ENCODE measurements at regions not wholly inside any gene's neighbourhood (a gene's known extent, or its start where the extent isn't known, plus 50 kb on each side); places are given as distances from the start of the nearest gene placed in this dataset.

DNA sequence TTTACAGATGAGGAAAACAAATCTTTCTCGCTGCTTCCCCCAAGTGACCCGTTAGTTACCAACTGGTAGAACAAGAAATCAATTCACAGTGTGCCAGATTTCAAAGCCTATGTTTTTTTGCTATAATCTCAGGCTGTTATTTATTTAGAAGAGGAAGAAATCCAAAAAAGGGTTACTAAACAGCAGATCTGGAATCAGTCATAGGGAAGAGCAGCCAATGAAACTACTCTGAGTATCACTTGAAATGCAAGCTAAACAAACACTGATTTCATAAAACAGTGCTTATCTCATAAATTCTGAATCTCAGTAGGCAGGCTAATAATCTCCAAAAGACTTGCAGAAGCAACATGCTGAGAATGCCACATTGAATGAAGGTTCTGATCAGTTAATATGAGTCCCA, 829.5 kb upstream of the ACO1 start:
- SMC1A ChIA-PET (ENCODE audit: uncharacterized antibody, unreplicated experiment): no interaction called here
- no peak for ATAC-seq
- CTCF ChIA-PET: no interaction called here
- no peak overlapping the region for H3K4me2 ChIP-seq (ENCODE audit: control insufficient read depth, insufficient read depth)
- H3K79me2 ChIP-seq (ENCODE audit: control insufficient read depth, insufficient read depth, low read length): no peaks in the 10 kb centered on the region
- TF ChIP-seq ZNF207 (IDR thresholded peaks at IDR 0.05; ENCODE audit: borderline replicate concordance) (no peak), ATF2 (IDR thresholded peaks at IDR 0.05; ENCODE audit: low read length) (no peak), JUNB (IDR thresholded peaks at IDR 0.05) (no peak), POU2F2 (IDR thresholded peaks at IDR 0.05; ENCODE audit: borderline replicate concordance, low read depth, low read length) (no peak), POLR2A (IDR thresholded peaks at IDR 0.05; ENCODE audit: low read depth, low read length) (no peak), BCLAF1 (IDR thresholded peaks at IDR 0.05) (no peak), CEBPB (IDR thresholded peaks at IDR 0.05; ENCODE audit: borderline replicate concordance in 1 of 2, low read depth in 2 of 2, low read length in 2 of 2) (no peak), CBFB (IDR thresholded peaks at IDR 0.05; ENCODE audit: low read depth) (no peak), IRF3 (IDR thresholded peaks at IDR 0.05) (no peak), NR2C2 (IDR thresholded peaks at IDR 0.05; ENCODE audit: borderline replicate concordance, control insufficient read depth, insufficient read length, low read depth) (no peak), CHD2 (IDR thresholded peaks at IDR 0.05; ENCODE audit: borderline replicate concordance, low read depth, low read length) (no peak), USF1 (IDR thresholded peaks at IDR 0.05; ENCODE audit: borderline replicate concordance, extremely low read length, insufficient read depth, low read depth, low read length) (no peak), ETV6 (conservative IDR thresholded peaks at IDR 0.05 in 1 of 2, IDR thresholded peaks at IDR 0.05 in 1 of 2; ENCODE audit: borderline replicate concordance in 1 of 2, low read depth in 1 of 2) (no peak), BACH1 (IDR thresholded peaks at IDR 0.05; ENCODE audit: borderline replicate concordance) (no peak)
- TF ChIP-seq, protein P1, sequence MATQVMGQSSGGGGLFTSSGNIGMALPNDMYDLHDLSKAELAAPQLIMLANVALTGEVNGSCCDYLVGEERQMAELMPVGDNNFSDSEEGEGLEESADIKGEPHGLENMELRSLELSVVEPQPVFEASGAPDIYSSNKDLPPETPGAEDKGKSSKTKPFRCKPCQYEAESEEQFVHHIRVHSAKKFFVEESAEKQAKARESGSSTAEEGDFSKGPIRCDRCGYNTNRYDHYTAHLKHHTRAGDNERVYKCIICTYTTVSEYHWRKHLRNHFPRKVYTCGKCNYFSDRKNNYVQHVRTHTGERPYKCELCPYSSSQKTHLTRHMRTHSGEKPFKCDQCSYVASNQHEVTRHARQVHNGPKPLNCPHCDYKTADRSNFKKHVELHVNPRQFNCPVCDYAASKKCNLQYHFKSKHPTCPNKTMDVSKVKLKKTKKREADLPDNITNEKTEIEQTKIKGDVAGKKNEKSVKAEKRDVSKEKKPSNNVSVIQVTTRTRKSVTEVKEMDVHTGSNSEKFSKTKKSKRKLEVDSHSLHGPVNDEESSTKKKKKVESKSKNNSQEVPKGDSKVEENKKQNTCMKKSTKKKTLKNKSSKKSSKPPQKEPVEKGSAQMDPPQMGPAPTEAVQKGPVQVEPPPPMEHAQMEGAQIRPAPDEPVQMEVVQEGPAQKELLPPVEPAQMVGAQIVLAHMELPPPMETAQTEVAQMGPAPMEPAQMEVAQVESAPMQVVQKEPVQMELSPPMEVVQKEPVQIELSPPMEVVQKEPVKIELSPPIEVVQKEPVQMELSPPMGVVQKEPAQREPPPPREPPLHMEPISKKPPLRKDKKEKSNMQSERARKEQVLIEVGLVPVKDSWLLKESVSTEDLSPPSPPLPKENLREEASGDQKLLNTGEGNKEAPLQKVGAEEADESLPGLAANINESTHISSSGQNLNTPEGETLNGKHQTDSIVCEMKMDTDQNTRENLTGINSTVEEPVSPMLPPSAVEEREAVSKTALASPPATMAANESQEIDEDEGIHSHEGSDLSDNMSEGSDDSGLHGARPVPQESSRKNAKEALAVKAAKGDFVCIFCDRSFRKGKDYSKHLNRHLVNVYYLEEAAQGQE (IDR thresholded peaks at IDR 0.05; ENCODE audit: low read depth, low read length): no peak
- intact Hi-C loops (cut with micrococcal nuclease; ENCODE audit: unreplicated experiment): no loop called here
- no peak overlapping the region for H3K9ac ChIP-seq (ENCODE audit: control insufficient read depth, insufficient read depth, low read length)
- POLR2A ChIA-PET: no interaction called here
- H3K27ac ChIP-seq (ENCODE audit: control insufficient read depth, insufficient read depth): no peak overlapping the region
- no peaks in the 10 kb centered on the region for H3K27me3 ChIP-seq (replicated peaks in 1 of 2; ENCODE audit: control insufficient read depth in 2 of 2, insufficient read depth in 2 of 2, low read length in 1 of 2)
- DNase-seq (ENCODE audit: low read depth, low spot score): no peak
- no TSS peak for BruUV-seq (replicated peaks)
- H3K4me1 ChIP-seq (ENCODE audit: control insufficient read depth, insufficient read depth, low read length): no peaks in the 10 kb centered on the region
- H2AFZ ChIP-seq (ENCODE audit: control insufficient read depth, low read depth, low read length): no peak overlapping the region
- in situ Hi-C loops (cut with MboI): no loop called here
- H3K4me3 ChIP-seq: no peak overlapping the region
- H3K9me3 ChIP-seq (replicated peaks; ENCODE audit: control insufficient read depth, insufficient read depth, low read length): no peaks in the 10 kb centered on the region
- no peak for FAIRE-seq
- RAD21 ChIA-PET (ENCODE audit: unreplicated experiment): no interaction called here
- 30% methylated on average over 2 of the region's 2 CpGs for WGBS (ENCODE audit: insufficient coverage, insufficient replicate concordance, low lambda C conversion rate, missing lambda C conversion rate)
- no peaks in the 10 kb centered on the region for H3K36me3 ChIP-seq (ENCODE audit: control insufficient read depth in 2 of 2, insufficient read depth in 2 of 2, low read length in 1 of 2)
- no peaks in the 10 kb centered on the region for H4K20me1 ChIP-seq (ENCODE audit: control insufficient read depth, insufficient read depth)
